ENCODE measurements at regions not wholly inside any gene's neighbourhood (a gene's known extent, or its start where the extent isn't known, plus 50 kb on each side); places are given as distances from the start of the nearest gene placed in this dataset.

- no peak for DNase-seq (ENCODE audit: low read depth in 2 of 2)
Observed at GRCh38 chr5:2496126-2496525, 255.4 kb downstream of the IRX2 start.

DNA sequence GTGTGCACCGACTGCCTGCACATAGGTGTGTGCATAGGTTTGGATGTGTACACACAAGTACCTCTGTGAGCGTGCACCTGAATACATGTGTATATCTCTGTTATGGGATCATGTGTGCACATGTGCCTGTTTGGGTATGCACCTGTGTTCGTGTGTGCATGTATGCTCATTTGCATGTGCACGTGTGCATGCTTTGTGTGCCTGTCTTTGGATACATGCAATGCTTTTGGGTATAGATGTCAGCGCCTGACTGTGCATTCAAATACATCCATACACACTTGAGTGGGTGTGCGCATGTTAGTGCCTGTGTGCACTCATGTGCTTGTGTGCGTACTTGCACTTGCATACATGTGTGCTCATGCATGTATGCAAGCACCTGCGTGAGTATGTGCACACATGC is 258.1 kb downstream of the IRX2 start:
- DNase-seq (ENCODE audit: low read depth in 2 of 2), result no peak

DNA sequence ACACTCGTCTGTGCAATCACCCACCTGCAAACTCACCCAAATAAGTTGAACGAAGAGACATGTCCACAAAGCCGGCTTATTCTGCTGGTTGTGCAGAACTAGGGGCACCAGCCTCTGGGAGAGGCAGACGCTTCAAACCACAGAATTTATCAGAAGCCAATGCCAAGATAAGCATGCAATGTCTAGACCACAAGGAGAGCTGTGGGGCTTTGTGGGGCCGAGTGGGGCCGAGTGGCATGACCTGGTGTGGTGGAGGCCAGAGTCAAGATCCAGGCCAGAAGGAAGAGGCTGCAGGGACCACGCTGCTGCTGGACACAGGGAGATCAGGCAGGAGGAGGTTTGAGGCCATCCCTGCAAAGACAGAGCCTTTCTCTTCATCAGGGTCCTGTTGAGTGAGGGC is 259.0 kb downstream of the IRX2 start:
- DNase-seq (ENCODE audit: low read depth in 2 of 2), result no peak

DNA sequence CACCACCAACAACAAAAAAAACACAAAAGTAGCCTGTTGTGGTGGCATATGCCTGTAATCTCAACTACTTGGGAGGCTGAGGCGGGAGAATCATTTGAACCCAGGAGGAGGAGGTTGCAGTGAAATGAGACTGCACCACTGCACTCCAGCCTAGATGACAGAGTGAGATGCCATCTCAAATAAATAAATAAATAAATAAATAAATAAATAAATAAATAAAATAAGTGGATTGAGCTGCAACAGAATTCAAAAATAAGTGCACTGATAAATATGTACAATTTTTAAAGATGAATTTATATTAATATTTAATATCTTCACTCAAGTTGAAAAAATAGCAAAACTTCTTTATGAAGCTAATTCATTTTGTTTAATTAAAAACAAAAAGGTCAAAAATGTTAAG is 259.6 kb downstream of the IRX2 start:
- no peak for DNase-seq (ENCODE audit: low read depth in 2 of 2)

GRCh38 chr5:2489306-2489705 is 262.2 kb downstream of the IRX2 start:
- no peak for DNase-seq (ENCODE audit: low read depth in 2 of 2)

DNA sequence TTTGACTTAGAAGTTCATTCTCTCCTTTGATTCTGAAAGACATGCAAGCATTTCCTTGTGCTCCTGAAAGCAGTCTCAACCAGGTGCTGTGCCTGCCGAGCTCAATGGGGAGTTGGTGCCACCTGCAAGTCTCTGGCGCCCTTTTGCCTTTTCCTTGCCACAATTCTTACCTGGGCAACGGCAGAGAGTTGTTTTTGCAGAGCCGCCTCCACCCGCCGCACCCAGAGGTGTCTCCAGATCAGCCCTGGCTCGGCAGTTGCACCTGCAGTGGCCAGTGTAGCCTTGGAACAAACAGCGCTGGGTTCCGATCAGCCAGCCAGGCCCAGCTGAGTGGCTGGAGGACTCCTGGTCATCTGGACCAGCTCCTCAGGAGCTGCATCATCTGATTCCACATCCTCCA is 262.9 kb downstream of the IRX2 start:
- no peak for DNase-seq (ENCODE audit: low read depth in 2 of 2)

GRCh38 chr5:2487152-2487763 is 264.2 kb downstream of the IRX2 start:
- DNase-seq (ENCODE audit: low read depth in 2 of 2), result no peak

DNA sequence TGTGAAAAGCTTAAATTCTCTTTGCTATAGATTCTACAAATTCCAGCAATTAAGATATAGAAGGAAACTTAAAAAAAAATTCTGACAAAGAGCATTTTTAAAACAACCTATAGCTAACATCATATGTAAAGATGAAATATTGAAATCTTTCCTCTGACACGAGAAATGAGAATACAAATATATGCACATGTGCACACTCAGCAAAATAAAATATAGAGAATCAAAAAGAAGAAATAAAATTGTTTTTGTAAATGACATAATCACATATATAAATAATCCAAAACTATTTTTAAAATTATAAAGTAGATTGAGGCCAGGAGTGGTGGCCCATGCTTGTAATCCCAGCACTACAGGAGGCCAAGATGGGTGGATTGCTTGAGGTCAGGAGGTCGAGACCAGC is 265.1 kb downstream of the IRX2 start:
- no peak for DNase-seq (ENCODE audit: low read depth in 2 of 2)

- no peak for DNase-seq (ENCODE audit: low read depth in 2 of 2)
Observed at GRCh38 chr5:2482778-2483177, 268.7 kb downstream of the IRX2 start.

DNA sequence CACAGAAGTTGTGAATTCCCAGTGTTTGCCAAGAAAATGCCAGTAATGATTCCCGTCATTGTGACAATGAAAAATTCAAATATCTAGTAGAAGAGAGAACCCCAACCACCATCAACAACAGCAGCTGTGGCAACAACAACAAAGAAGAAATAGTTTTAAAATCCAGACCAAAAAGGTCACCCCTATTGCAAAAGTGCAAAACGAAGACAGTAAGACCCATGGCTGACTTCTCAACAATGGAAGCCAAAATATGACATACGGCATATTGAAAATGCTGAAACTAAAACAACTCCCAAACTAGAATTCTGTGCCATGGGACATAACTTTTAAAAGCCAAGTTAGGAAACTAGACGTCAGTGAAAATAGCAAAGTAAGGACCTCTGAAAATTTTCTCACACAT is 270.6 kb downstream of the IRX2 start:
- DNase-seq (ENCODE audit: low read depth in 2 of 2), result no peak

DNA sequence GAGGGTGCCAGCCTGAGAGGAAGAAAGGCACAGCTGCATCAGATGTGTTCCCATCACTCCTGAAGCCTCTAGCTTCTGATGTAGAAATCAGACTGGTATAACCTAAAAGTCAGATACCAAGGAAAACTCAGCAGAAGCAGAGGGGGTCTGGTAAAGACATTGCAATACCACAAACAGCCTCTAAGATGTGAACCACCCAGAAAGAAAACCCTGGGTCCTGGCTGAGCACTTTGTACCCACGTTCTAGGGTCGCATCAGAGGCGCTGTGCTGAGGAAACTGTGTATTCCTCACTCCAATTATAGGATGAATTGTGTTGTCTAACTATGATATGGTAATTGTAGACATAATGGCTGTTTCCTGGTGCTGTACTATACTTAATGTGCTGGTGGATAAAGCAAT is 275.6 kb downstream of the IRX2 start:
- DNase-seq (ENCODE audit: low read depth in 2 of 2), result no peak

GRCh38 chr5:2472670-2473069 is 278.8 kb downstream of the IRX2 start:
- DNase-seq (ENCODE audit: low read depth in 2 of 2), result no peak

- no peak for DNase-seq (ENCODE audit: low read depth in 2 of 2)
Observed at GRCh38 chr5:2471152-2471879, 280.2 kb downstream of the IRX2 start.

DNA sequence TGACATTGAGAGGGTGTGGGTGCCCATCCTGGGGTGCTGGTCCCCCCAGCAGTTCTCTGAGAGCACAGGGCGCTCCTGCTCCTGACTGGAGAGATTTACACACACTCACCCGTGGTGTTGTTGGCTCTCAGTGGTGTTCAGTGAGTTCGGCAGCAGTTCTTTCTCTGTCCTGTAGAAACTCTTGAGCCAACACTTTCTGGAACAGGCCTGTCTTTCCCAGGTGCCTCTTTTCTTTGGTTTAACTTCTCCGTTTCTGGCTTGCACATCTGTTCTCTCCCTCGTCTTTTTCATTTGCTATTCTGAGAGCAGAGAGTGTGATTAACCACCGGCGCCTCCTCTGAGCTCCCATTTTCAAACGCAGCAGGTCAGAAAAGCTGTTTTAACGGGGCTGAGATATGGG is 284.5 kb downstream of the IRX2 start:
- DNase-seq (ENCODE audit: low read depth in 2 of 2), result no peak

- DNase-seq (ENCODE audit: low read depth in 2 of 2), result no peak
Observed at GRCh38 chr5:2465383-2465782, 286.1 kb downstream of the IRX2 start.

DNA sequence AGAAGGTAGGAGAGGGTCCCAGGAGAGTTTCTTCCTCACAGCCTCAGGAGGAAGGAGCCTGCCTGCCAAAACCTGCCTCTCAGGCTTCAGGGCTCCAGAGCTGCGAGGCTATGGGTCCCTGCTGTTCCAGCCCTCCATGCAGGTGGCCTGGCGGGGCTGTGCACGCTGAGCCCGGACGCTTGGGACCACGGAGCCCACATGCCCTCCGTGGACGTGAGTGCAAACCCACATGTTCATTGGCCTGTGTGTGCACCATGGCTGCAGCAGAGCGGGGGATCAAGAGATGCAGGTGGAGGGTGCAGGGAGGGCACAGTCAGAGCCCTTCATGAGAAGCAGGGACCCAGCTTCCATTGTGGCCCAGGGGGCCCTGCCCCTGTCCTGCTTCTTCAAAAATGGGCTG is 287.3 kb downstream of the IRX2 start:
- no peak for DNase-seq (ENCODE audit: low read depth in 2 of 2)

DNA sequence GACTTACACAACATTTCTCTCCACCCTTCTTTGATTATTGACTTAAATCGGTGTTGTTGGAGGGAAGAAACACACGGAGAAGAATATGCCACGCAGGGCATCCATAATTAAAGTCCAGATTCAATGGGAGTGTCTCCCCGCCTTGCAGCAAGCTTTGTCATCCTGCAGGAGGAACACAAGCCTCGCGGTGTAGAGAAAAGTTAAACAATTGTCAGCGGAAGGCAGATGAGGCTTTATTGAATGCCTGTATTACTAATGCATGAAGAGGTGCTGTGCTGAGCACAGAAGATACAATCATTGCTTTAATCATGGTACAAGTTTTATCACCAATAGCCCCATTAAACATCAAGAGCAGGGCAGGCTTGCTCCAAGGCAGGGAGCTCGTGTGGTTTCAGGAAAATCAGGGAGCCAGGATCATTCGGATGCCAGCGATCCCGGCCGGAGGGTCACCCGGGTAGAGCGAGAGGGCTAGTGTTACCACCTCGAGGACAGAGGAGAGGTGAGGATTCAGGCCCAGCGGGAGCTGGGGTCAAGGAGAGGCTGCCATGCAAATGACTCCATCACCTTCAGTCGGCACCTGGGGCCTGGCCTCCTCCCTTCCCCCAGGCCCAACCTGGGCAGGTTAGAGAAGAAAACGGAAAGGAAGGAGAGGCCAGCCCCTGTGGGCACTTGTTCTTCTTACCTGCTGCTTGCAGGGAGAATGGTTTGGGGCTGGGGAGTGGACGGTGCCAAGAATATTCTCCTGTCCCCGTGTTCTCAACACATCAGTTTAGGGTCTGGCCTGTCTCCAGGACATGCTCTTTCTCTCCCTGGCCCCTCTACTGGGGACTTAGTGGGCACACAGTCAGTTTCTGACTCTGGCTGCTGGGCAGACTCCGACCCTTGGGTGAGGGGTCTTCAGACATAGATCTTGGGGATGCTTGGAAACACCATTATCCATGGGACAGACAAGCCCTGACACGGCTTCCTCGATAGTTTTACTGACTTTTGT is 289.5 kb downstream of the IRX2 start:
- DNase-seq (ENCODE audit: low read depth in 2 of 2), result no peak

DNA sequence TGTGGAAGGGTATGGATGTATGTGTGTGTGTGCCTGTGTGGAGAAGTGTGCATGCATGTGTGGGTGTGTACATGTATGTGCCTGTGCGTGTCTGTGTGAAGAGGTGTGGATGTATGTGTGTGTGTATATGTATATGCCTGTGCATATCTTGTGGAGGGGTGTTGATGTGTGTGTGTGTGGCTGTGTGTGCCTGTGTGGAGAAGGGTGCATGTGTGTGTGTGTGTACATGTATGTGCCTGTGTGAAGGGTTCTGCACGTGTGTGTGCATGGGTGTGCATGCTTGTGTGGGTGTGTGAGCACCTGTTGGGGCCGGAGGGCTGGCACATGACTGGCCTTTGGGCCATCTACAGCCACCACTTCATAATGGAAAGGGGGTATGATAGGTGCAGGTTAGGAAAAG is 291.4 kb downstream of the IRX2 start:
- DNase-seq (ENCODE audit: low read depth in 2 of 2), result no peak

- no peak for DNase-seq (ENCODE audit: low read depth in 2 of 2)
Observed at GRCh38 chr5:2459251-2459650, 292.2 kb downstream of the IRX2 start.

- DNase-seq (ENCODE audit: low read depth in 2 of 2), result no peak
Observed at GRCh38 chr5:2455878-2456277, 295.6 kb downstream of the IRX2 start.

- DNase-seq (ENCODE audit: low read depth in 2 of 2), result no peak
Observed at GRCh38 chr5:2454876-2455275, 296.6 kb downstream of the IRX2 start.

DNA sequence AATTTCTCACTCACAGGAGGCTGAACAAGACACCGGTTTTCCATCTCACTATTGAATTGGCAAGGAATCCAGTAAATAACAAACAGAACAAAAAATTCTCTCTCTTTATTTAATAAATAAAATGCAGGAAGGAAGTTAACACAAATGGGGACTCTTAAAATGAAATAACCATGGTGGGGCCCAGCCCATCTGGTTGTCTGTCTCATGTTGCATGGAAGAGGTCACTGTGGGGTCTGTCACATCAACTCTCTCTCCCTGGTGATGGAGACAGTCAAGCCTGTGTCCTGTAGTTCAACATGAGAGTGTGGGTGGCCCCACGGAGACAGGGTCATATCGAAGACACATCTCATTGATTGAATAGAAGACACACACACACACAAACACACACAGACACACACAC is 297.7 kb downstream of the IRX2 start:
- no peak for DNase-seq (ENCODE audit: low read depth in 2 of 2)

Measured in dermis microvascular lymphatic vessel endothelial cell (primary cell).